Daoy (cell line): ENCODE measurements at regions not wholly inside any gene's neighbourhood (a gene's known extent, or its start where the extent isn't known, plus 50 kb on each side); places are given as distances from the start of the nearest gene placed in this dataset.

Experiments
- DNase-seq: peaks from one replicate; pipeline ENCODE4 v3.0.0-alpha.2; 2015; ENCODE audit warnings: low read depth

DNA sequence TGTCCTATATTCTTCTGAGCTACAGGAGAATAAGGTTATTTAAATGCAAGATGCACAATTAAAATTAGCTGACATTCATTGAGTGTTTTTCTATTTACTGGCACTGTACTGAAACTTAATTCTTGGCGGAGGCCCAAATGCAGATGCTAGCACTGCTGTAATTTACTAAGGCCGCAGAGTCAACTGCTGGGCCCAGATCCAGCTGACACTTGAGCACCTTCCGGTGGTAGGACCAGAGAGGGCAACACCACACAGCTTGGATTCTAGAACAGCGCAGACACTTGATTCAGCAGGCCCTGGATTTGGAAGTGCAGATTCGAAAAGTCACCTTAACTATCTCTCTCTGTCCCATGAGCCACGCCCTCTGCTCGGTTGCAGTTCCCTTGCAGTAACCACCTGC is 228.6 kb upstream of the TMEM72 start:
- no peak for DNase-seq

DNA sequence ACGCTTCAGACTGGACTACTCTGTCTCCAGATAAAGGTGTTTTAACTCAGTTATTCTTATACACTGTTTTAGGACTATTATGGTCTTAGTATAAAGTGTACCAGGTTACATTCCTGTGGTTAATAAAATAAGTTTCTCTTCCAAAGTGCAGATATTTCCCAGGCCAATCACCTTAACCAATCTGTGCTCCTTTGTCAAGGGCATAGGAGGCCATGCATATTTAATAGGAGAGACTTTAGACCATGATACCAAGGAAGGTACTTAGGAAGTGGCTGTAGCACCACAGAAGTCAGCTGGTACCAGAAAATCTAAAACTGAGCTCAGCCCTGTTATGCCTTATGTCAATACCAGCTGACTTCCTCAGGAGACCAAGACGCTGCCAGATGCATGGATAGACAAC is 226.5 kb upstream of the TMEM72 start:
- DNase-seq, result no peak

DNA sequence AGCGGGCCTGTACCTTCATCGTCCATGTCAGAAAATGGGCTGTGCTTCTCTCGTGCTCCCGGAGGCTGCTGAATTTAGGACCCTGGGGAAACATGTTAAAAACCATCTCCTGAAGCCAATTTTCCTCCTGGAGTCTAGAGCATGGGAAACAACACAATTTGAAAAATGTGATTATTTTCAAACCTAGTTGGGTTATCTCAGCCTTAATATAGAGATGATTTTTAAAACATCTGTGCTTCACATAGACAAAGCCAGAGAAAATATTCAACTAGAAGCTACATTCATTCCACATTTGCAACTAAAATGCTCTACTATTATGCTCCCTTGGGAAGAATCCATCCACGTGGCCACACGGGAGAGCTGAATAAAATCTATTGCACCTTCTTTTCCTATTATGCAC is 225.9 kb upstream of the TMEM72 start:
- DNase-seq, result no peak

DNA sequence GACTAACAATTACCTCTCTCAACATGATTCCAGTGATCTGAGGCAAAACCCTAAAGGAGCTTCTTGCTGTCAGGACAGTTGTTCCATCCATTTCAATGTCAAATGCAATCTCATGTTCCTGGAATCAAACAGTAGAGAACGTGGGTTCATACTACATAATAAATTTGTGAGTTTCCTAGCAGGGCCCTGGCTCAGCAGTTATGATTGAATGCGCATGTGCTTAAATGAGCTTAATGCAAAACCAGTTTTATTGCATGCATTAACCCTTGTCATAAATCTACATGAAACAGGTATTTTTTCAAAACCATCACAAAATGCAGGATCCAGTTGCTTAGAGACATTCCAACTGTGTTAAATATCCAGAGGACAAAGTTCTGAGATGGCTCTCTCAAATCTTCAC is 225.4 kb upstream of the TMEM72 start:
- no peak for DNase-seq

DNA sequence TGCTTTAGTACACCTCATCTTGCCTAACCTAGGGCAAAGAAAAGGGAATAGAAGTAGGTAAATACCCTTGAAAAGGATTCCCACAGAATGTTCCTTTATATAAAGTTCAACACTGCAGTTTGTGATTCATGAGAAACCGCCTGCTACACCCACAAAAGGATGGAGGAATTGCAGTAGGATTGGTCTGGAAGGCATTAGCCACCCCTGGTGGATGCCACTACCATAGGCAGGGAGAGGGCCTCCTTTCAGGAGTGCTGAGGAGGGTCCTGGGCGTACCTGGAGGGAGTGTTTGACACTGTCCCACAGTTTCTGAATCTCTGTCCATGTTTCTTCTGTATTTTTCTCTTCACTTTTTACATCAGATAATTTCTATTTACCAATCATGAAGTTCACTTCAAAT is 221.8 kb upstream of the TMEM72 start:
- no peak for DNase-seq

DNA sequence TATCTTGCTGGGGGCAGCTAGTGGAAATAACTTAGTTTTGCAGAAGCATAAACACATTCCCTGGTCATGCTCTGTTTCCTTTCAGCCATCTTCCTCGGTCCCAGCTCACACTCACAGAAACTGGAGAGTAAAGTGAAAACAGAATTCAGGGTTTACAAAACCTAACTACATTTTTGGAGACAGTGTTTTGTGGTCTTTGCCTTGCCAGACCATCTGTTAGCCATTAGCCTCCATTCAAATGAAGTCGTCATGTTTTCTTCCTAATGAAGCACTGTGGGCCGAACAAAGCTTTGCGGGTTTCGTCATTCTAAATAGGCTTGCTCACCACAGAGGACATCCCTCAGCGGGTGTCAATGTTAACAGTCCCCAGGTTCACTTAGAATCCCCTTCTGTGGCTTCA is 214.6 kb upstream of the TMEM72 start:
- DNase-seq, result peak; percentile 43

DNA sequence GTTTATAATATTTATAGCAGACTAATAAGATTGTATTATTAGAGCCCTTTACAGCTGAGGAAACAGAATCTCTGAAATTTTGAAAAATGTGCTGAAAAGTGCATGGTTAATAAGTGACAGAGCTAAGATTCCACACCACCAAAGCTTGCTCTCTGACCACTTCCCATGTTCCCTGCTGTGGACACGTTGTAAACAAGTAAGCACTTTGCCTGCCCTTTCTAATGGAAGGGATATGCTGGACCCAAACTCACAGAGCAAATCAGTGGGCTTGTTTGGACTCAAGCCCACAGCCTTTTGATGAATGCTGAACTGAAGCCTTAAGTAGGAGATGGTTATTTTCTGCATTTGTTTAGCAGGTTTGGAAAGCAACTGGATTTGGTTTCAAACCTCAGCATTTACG is 214.0 kb upstream of the TMEM72 start:
- DNase-seq, result no peak

DNA sequence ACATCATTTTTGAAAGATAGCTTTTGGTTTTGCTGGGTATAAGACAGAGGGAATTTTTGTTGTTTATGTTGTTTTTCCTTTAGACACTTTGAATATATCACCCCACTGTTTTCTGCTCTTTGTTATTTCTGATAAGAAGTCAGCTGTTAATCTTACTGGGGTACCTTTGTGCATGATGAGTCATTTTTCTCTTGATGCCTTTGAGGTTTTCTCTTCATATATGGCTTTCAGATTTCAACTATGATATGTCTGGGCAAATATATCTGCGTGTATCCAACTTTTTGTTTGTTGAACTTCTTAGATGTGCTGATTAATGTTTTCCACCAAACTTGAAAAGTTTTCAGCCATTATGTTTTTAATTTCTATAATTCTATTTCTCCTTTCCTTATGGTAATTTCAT is 208.6 kb upstream of the TMEM72 start:
- no peak for DNase-seq

DNA sequence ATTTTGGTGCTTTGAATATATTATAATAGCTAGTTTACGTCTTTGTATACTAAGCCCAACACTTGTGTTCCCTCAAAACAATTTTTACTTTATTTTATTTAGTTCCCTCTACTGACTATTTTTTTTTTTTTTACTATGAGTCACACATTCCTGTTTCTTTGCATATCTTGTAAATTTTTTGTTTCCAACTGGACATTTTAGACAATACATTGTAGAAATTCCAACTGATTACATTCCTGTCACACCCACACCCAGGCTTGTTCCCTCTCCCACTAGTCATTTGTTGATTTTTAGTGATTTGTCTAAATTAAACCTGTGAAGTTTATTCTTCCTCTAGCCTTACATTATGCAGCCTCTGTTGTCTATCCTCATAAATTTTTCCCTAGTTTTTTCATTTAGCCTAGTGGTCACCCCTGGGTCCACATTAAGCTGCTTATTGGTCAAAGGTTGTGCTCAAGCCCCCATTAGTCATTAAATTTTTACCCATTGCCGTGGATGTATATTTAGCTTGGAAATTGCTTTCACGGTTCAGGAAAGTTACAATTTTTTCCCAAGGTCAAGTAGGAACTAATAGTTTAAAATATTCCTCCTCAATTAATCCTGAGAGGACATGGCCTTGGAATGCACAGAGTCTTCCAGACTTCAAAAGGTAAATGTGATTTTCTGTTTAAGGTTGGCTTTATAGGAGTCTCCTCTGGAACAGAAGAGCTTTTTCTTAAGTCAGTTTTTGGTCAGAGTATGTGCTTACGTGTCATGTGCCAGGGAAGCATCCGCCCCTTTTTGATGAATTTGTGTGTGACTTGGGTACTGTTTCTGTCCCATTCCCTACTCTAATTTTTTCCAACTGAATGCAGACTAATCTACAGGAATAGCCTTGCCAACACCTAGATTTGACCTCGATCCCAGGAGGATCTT is 207.6 kb upstream of the TMEM72 start:
- DNase-seq, result no peak

DNA sequence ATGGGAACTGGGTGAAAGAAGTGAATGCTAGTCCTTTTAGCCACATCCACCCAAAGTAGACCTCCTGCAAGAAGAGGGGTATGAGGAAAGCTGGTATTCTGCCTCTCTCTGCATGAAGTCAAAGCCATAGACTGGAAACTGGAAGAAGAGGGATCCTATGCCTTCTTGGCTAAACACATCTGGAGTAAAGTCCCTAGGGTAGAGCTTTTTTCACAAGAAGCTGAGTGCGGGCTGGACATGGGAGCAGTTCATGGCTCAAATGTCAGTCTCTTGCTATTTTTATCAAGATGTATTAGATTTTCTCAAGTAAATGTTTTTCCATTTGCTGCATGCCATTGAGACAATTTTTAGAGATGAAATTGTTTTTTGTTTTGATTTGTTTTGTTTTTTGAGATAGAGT is 206.5 kb upstream of the TMEM72 start:
- no peak for DNase-seq

DNA sequence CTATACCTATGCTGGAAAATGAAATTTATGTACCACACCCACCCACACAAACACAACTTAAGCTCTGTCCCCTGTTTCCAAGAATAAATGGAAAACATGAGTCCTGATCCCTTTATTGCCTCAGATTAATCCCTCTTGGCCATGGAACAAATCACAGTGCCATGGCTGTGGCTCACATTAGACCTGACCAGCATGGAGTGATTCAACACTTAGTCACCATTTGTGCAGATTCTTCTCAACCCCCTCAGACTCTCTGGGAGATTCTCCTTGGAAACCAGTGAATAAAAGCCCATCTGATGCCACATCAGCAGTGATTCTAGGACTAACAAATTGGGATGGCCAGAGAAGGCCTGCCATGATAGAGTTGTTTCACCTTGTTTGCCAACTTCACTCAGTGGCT is 204.4 kb upstream of the TMEM72 start:
- DNase-seq, result peak; percentile 85

DNA sequence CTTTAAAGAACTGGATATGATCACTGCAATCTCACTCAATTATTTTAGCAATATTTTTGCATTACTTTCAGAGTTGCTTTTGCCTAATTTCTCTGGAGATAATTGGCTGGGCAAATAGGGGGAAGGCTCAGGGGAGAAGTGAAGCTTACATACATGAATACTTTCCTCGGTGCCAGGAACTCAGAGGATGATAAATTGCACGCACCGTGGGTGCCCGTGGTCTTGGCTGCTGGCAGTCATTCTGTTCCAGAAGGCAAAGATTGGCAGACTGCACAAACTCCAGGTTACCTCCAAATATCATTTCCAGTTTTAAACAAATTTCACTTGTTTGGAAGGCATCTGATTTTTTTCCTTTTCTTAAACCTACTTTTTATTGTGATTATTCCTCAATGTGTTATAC is 197.8 kb upstream of the TMEM72 start:
- no peak for DNase-seq

DNA sequence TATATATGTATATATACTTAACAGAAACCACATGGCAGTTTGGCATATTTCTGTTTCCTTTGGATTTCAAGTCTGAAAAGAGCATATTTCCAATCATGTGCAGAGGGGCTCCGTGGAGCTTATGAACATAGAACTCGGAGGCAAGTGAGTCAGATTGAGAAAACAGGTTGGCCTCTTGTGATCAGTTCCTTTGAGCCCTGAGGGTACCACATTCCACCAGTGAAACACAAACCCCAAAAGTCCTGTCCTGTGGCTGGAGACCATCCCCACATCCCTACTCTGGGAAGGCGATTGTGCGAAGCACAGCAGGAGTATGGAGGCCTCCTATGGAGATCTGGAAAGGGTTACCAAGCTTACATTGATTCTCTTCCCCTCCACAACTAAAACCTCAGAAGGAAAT is 196.7 kb upstream of the TMEM72 start:
- no peak for DNase-seq

DNA sequence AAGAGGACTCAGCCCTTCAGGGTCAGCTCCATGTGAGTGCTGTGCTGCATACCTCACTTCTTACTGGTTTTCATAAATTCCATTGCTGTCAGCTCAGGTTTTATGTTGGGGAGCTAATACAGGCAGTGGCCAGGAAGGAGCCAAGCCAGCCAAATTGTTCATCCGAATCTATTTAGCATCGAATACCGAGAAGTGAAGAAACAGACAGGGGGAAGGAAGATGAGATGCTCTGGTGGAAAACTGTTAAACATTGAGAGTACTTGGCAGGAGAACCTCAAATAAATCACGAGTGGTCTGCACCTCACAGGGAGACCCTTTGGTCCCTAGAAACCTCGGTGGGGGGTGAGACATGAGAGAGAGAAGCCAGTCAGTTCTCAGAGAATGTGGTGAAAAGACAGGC is 196.0 kb upstream of the TMEM72 start:
- no peak for DNase-seq

DNA sequence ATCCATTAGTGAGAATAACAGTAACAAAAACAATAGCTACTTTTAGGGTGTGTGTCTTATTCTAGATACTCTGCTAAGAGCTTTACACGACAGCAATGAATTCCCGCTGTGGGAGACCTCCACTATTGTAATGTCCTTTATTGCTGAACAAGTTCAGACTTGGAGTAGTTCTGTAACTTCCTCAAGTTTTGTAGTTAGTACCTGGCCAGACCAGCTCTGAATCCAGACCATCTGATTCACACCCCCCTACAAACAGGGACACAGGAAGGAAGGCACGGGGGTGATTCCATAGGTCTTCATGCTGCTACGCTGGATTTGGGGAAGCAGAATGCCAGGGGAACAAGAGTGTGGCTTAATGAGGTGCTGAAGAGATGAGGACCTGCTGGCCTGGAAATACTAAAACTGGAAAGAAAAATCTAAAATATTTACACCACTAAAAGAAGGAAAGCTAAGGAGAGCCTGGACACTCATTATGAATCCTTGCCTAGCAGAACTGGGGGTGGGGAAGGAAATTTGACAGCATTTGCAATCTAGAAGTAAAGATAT is 194.6 kb upstream of the TMEM72 start:
- no peak for DNase-seq

DNA sequence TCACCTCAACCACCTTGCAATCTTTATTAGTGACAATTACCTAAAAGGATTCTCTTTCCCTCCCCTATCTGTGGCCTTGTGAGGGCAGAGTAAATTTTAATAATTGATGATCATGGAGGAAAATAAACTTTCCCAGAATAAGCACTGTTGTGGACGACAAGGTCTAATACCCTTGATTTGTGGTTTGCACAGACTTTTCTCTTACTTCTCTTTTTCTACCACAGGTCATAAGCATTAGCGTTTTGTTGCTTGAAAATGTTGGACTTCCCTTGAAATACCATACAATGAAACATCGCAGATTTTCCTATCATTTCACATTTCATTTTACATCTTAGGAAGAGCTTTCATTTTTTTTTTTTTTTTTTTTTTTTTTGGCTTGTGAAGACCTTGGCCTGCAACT is 188.1 kb upstream of the TMEM72 start:
- no peak for DNase-seq

DNA sequence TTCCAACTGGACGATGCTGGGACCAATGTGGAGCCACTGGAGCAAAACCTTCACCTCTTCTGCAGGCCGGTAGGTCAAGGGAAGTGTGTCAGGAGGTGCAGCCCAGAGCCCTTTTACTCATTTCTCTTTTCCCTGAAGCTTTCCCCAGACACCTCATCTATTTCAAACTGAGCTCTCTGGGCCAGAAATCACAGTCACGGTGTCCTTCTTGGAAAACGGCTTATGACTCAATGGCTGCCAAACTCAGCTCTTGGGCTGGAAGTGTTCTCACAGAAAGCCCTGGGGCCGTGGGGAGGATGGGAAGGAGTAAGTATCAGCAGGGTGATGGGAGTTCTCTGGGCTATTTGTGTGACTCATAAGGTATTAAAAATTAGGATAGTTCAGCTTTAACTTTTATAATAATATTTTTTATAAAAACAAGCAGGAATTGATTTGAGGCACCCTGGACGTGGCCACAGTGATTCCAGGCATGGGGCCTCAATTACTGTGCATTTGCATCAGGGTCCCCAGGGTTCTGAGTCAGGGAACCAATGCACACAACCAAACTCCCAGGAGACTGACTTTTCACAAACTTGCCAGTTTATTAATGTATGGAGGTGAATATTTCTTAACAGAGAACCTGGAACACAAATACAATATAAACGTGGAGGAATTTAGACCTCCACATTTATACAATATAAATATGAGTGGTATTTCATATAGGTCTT is 187.4 kb upstream of the TMEM72 start:
- DNase-seq, result peak; percentile 46

DNA sequence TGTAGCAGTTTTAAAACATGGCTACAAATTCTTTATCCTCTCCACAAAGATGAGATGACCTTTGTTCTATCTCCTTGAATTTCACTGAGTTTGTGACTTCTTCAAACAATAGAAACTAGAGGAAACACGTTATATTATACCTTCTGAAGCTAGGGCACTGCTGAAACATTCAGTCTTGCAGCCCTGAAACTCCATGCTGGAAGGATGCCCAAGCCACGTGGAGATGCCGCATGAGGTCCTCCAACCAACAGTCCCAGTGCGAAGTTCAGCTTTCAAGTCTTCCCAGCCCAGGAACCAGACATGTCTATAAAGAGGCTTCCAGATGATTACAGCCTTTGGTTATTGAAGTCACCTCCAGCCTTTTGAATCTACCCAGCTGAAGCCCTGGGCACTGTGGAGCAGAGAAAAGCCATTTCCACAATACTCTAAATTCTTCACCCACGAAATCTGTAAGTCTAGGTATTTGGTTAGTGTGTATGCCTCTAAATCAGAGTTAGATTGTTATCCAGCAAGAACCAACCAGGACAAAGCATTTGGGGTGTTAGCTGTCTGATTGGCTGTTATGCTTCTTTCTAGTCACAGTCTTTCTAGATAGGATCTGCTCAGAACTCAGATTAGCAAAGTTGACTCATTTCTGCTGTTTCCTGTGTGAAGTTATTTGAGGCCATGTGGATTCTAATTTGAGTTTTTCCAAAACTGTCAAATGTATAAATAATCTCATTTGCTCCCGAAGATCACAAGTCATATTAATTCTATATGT is 186.5 kb upstream of the TMEM72 start:
- no peak for DNase-seq

DNA sequence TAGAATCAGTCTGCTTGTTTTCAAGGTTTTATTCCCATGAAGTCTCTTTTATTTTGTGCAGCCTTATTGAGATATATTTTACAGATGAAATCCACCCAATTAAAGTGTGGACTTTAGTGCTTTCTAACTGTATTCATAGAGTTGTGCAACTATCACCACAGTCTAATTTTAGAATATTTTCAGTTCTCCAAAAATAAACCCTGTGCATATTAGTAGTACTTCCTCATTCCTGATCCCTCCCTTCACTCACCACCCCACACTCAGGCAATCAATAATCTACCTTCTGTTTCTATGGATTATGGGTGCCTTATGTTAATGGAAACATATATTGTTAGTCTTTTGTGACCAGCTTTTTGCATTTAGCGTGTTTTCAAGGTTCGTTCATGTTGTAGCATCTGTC is 185.7 kb upstream of the TMEM72 start:
- no peak for DNase-seq

DNA sequence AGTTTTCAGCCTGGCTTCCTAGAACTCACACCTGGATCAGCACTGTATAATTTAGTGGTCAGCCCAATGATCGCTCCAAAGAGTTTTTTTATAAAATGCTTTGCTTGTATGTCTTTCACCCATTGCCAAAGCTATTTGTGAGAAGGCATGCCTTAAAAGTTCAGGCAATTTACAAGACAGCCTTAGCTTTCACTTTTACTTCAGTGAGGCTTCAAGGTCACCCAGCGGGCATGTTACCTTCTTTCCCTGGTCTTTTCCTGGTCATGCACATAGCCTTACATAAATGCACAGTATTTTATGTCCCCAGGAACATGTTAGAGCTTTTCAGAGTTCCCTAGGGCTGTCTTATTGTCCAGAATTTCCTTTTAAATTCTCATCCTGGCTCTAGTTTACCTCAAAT is 179.9 kb upstream of the TMEM72 start:
- DNase-seq, result no peak

DNA sequence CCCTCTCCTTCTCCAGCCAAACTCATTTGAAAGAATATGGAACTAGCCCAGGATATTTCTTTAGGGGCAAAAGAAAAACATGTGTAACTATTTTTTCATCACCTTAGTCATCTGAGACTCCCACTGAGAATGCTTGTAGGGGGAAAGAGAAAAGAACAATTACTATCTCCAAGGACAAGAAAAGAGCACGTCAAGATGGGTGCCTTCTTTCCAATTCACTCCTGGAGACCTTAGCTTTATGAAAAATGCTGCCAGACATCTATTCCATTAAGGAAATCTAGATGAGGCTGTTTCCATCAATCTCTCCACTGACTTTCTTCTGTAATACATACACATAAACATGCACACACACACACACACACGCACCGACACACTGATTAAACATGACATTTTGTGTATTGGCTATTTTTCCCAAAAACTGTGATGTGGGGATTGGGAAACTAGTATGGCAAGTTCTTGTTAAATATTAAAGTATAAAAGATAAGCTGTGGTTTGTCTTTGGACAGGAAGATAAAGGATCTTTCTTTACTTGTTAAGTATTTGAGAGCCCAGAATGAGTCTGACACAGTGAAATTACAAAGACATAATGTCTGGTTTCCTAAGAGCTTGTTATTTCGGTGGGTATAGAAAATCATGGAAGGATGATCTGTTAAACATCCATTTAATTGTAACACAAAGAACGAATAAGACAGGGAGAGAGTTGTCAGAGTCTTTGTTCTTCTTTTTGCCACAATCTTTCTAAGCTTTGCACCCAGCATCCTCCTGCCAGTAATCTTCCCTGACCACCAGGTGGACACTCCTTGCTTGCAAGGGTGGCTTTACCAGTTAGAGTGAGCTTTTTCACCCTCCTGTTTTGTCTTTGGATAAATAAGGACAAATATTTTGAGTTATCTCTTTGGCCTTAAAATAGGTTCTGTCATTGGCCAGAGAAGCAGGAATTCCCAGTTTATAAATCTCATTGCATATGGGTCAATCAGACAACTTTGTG is 177.3 kb upstream of the TMEM72 start:
- no peak for DNase-seq
